Activated naive CD8-positive, alpha-beta T cell treated with anti-CD3 and anti-CD28 coated beads, Interleukin-2, amount 50 U/mL, for 16 hours (primary cell): ENCODE measurements at regions not wholly inside any gene's neighbourhood (a gene's known extent, or its start where the extent isn't known, plus 50 kb on each side); places are given as distances from the start of the nearest gene placed in this dataset.
A peak's percentile ranks its signal among the peaks of the same experiment; 100 is the strongest.
"Not testable (repeated sequence)": the region's sequence is repeated elsewhere in the genome, so short reads cannot be mapped to it uniquely, and the experiment has no call there.

Experiments used
- DNase-seq: peaks from one replicate; pipeline ENCODE4 v3.0.0-alpha.2; 2020; ENCODE audit warnings: low read depth, low spot score

- DNase-seq = no peak
Measured at GRCh38 chr18:59057969-59058368, 81.7 kb upstream of the SEC11C start.

DNA sequence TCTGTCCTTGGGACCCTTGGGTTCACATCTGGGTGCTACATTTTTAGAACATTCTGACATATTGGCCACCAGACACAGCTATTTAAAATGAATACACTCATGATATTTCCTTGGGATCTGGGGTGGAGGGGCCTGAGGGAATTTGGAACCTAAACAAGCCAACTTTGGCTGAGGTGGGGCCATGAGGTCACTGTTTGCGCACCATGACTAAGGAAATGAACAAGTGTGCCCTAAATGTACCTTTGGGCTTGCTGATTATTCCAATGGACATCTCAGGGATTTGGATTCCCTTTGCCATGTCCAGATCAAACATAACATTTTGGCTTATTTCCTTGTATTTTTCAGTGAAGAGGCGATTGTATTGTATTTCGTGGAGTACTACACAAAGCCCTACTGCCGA, 80.5 kb upstream of the SEC11C start:
- no peak for DNase-seq

DNA sequence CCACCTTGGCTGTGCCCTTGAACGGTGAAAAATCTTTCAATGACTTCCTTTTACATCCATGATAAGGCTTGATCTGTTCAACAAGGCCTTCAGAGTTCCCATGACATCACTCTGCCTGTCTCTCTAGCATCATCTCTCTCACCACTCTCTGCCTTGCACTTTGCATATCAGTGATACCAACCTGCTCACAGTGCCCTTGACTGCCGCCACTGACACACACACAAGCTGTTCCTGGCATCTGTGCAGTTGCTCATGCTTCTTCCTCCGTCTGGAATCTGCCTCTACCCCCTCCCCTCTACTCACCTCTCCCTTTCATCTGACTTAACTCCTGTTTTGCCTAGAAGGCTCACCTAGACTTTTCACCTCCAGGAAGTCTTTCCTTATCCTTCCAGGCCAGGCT, 79.1 kb upstream of the SEC11C start:
- no peak for DNase-seq

DNA sequence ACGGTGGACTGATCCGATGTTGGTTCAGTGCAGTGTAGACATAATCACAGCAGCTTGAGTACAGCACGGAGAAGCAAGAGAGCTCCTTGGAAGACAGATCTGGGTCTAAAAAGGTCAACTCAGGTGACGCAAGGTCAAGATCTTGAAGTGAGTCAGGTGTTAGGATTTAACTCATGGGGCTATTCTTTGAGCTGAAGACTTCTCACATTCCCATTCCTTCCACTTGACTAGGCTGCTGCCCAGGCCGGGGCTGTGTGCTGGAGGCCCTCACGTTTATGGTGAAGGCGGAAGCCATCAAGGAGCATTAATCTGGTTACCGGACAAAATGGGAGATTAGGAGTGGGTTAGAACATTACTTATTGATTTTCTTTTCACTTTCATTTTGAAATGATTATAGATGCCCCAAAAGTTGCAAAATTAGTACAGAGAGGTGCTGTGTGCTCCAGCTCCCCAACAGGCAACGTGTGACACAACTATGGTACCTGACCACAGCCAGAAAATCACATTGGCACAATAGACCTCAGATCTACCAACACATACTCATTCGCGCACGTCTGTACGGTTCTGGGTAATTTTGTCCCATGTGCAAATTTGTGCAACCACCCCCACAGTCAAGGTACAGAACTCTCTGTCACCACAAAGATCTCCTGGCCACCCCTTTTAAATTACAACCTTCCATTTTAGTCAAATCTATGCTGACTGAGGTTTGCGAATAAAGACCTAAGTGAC, 77.6 kb upstream of the SEC11C start:
- DNase-seq = no peak

GRCh38 chr18:59062643-59063006, 77.1 kb upstream of the SEC11C start:
- no peak for DNase-seq

DNA sequence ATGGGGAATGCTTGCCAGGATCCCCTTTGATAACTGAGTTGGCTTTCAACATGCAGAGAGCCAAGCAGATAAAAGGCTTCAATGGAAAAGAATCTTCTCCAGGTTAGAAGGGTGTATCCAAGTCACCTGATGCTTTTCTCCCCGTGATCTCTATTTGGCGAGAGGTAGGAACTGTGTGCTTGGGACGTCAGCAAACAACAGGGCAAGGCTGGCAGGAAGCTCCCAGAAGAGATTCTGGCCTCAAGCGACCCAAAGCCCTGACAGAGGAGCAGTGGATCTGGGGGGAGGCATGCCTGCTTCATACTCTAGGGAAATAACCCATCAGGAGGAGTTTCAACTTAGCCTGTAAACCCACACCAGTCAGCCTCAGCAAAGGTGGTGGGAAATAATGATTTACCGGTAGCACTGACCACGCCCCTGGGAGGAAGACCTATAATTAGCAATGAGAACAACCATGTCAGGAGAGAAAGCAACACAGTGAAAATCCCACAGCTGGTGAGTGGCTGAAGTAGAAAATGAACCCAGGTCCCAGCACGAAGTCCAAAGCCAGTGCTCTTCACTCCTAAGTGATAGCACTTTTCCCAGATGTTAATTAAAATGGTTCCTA, 76.3 kb upstream of the SEC11C start:
- no peak for DNase-seq

DNA sequence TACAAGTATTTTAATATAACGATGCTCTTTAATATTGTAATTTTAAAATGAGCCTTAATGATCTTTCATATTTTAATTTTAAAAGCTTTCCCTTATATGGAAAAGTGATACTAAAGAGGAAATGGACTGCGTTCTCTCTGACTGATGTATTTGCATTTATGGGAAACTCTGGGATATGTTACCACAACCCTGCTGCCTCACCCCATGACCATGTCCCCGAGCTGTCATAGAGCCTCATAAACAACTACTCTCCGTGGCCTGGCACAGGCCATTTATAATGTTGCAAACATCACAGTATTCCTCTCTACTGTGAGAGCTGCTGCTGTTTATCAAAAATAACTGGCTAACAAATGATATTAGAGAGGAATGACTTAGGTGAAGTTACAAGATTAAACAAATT, 75.8 kb upstream of the SEC11C start:
- no peak for DNase-seq

DNA sequence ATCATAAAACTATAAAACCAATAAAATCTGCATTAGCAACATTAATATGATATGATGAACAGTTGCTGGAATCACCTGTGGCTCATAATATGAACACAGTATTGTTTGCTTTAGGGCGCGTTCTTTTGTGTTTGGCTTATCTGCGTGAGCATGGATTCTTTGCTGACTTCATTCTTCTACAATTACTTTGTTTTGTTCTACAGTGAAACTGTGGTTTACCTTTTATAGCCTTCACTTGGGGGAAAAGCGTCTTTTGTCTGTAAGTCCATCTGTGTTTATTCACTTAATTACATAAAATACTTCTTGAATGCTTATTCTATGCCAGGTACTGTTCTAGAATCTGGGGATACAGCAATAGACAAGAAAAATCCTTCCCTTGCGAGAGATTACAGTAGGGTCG, 74.0 kb upstream of the SEC11C start:
- DNase-seq = no peak

- DNase-seq = no peak
Measured at GRCh38 chr18:59067873-59068272, 71.8 kb upstream of the SEC11C start.

DNA sequence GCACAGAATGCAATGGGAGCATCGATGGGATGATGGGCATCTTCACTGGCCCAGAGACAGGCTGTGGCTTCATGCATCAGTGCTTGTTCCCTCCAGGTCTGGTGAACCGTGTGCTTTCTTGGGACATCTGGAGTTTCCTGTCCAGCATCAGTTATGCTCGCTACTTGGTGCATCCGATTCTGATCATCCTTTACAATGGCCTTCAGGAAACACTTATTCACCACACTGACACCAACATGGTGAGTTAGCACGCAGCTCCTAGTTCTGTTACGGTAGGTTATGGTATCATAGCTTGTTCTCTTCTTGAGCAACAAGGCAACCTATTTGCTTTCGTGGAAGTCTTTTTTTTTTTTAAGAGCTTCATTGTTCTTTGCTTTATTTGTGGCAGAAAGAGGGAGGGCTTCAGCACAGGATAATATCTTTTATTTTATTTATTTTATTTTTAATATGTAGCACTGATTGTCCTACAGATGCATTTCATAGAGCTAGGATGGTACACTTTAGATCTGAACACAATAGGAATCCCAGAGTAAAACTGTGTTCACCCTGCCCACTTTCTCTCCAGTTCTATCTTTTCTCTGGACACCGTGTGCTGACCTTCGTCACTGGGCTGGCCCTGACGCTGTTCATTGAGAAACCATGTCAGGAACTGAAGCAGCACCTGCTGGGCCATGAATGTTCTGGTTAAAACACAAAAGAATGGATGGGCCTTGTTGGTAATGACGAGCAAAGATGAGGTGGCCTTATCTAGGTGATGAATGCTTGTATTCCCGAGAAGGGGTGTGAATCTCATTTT, 71.2 kb upstream of the SEC11C start:
- no peak for DNase-seq

DNA sequence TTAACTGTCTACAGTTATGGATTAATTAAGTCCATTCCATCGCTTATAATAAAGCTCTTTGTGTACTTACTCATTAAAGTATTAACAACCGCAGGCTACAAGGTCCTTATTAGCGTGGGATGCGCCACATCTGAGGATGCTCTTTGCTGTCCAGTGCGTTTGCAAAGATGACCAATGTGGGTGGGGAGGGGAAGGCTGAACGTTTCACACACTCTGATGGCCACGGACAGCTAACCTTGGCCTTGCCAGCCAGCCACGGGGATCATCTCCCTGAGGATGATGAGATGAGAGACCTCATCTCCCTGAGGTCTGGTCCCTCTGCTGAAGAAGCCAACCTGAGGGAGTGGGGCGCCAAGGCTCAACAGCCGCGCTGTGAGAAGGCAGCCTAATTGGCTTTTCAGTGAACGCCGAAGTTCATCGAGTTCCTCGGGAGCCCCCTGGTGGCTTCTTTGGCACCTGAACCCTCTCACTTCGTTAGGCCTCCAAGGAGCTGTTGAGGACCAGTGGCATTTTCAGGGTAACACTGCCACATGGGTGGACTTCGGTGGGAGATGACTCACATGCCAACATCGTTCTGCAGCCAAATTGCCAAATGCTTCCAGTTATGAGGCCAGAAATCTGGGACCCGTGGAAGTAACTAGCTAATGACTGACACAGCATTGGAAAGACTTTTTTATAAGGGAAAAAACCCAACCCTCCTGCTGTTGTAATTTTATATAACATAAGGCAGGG, 69.3 kb upstream of the SEC11C start:
- DNase-seq = peak; percentile 55

DNA sequence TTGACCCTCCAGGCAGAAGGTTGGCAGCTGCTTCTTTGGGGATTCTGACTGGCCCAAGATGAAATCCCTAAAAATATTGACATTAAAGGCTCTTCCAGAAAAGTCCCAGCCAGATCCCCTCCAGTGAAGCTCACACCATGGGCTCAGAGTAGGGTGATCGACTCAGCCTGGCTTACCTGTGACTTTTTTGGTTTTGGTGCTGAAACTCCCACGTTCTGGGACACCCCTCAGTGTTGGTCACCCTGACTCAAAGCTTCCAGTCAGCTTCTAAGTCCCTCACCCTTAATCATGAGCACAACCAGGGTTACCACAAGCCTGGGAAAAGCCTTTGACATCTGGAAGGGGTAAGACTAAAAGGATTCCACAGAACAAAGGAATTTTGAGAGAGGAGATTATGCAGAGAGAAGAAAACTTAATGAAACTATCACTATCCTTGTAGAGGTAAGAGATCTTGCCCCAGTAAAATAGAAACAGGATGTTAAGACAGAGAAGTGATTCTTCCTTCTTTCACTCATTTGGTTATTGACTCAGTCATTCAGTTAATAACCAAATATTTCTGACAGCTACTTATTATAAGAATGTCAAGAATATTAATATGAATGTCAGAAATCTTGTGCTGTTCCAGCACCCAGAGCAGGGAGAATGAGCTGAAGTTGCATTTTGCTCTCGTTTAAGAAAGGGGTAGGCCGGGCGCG, 66.8 kb upstream of the SEC11C start:
- no peak for DNase-seq

DNA sequence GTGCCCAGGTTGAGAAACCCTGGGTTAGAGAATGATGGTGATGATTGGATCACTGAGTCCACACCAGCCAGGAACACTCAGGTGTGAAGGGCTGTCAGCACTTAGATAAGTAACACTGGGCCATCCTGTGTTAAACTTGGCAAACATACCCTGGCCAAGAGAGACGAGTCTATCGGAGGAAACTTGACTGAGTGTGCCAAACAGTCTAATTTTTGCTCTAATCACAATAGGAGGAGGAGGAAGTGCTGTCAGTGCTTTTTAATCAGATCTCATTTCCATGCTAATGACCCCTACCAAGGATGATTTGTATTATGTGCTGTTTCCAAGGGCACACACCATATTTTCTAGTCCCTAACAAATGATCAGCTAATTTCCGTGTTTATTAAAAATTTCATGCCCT, 63.8 kb upstream of the SEC11C start:
- DNase-seq = no peak

DNA sequence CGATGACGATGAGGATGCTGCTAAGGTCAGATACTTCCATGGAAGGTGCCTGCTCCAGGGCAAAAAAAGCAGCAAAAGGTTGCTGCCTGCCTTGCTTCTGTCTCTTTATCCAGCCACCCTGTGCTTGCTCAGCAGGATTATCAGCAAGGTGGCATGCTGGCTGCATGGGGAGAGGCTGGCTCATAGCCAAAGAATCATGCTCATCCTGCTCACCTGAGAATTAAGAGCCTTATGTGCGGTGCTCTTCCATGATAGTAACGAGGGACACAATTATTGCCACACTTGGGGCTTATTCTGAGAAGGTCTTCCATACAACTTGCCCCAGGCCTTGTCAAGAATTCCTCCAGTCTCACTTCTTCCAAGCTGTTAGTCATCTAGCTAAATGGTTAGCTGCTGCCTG, 60.4 kb upstream of the SEC11C start:
- DNase-seq = no peak

GRCh38 chr18:59079687-59080501, 59.8 kb upstream of the SEC11C start:
- DNase-seq = not testable (repeated sequence)

- no peak for DNase-seq
Measured at GRCh38 chr18:59083136-59083818, 56.4 kb upstream of the SEC11C start.

DNA sequence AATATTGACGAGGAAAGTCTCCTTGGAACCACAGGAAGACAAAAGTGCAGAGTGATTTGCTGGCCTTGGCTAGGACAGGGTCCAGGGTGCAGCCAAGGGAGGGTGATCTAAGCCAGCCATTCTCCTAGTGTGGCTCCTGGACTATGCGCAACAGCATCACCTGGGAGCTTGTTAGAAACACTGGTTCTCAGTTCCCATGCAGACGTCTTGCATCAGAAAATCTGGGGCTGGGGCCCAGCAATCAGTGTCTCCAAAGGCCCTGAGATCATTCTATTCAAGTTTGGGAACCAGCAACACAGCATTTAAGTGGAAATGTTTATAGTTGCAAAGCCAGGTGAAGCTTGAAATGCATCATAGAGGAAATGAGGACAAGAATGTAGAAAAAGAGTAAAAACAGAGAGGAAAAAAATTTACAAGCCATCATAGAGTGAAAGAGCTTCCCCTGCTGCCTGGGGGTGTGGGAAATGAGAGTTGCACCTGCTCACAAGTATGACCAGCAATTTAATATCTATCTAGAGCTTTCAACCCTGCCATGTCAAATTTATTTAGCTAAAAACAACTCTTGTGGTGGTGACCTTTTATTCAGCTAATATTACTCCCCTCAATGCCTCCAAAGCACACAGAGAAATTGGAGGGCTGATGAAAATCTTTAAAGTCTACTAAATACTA, 54.4 kb upstream of the SEC11C start:
- DNase-seq = no peak

- DNase-seq = no peak
Measured at GRCh38 chr18:59085797-59086196, 53.9 kb upstream of the SEC11C start.

GRCh38 chr18:59086522-59086921, 53.2 kb upstream of the SEC11C start:
- no peak for DNase-seq

GRCh38 chr18:59087391-59087790, 52.3 kb upstream of the SEC11C start:
- DNase-seq = no peak
